ENCODE measurements at regions not wholly inside any gene's neighbourhood (a gene's known extent, or its start where the extent isn't known, plus 50 kb on each side); places are given as distances from the start of the nearest gene placed in this dataset.

- no peak overlapping the region for H3K27ac ChIP-seq
- TF ChIP-seq EP300 (IDR thresholded peaks at IDR 0.05): no peak
- TF ChIP-seq POLR2A (IDR thresholded peaks at IDR 0.05): no peak
- TF ChIP-seq CTCF (IDR thresholded peaks at IDR 0.05): no peak
- H3K27me3 ChIP-seq: no peaks in the 10 kb centered on the region
- no peaks in the 10 kb centered on the region for H3K36me3 ChIP-seq
- DNase-seq: no peak
- no peaks in the 10 kb centered on the region for H3K4me1 ChIP-seq (ENCODE audit: insufficient read depth)
- no peaks in the 10 kb centered on the region for H3K9me3 ChIP-seq
- intact Hi-C loops (cut with DNase I): no loop called here
- H3K4me3 ChIP-seq: no peak overlapping the region
- 77 to 91% (median 83%) methylated on average over 3 of the region's 3 CpGs for WGBS, 3 donors
These were observed 56.3 kb upstream of the ZNF92 start for GRCh38 chr7:65317372-65317771.

GRCh38 chr7:65310761-65311160, 62.9 kb upstream of the ZNF92 start:
- no peak for TF ChIP-seq CTCF (IDR thresholded peaks at IDR 0.05)
- no peak for TF ChIP-seq POLR2A (IDR thresholded peaks at IDR 0.05)
- TF ChIP-seq EP300 (IDR thresholded peaks at IDR 0.05): no peak
- WGBS, 3 donors: 83 to 88% (median 85%) methylated on average over 6 of the region's 6 CpGs
- Histone ChIP-seq H3K9me3 (no peaks in the 10 kb centered on the region), H3K4me1 (ENCODE audit: insufficient read depth) (no peaks in the 10 kb centered on the region), H3K36me3 (no peaks in the 10 kb centered on the region), H3K4me3 (no peak overlapping the region), H3K27me3 (no peaks in the 10 kb centered on the region), H3K27ac (no peak overlapping the region)
- DNase-seq: no peak
- intact Hi-C loops (cut with DNase I): no loop called here

DNA sequence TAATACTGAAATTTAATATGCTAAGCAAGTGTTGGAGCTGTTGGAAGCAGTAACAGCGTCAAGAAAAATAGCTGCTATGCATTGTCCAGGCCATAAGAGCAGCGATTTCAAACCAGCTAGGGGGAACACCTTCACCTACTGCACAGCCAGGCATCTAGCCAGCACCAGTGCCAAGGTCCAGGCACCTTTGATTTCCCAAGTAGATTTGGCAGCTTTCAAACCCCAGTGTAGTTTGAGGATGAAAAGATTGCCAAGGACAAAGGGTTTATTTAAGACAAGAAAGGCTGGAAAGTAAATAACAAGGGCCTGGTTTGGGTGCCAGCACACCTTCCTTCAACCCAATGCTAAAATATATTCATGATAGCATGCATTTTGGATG, 65.4 kb upstream of the ZNF92 start:
- no peaks in the 10 kb centered on the region for H3K4me1 ChIP-seq (ENCODE audit: insufficient read depth)
- H3K4me3 ChIP-seq: no peak overlapping the region
- intact Hi-C loops (cut with DNase I): loop anchor here in 3 of 4 donors (5.0 to 10.0 kb wide), 2 partner anchors 353 to 356 kb away; no protein-coding TSS in a partner anchor
- no peaks in the 10 kb centered on the region for H3K27me3 ChIP-seq
- no peak for TF ChIP-seq EP300 (IDR thresholded peaks at IDR 0.05)
- TF ChIP-seq POLR2A (IDR thresholded peaks at IDR 0.05): no peak
- TF ChIP-seq CTCF (IDR thresholded peaks at IDR 0.05): no peak
- no peaks in the 10 kb centered on the region for H3K9me3 ChIP-seq
- H3K36me3 ChIP-seq: no peaks in the 10 kb centered on the region
- no peak for DNase-seq
- no peak overlapping the region for H3K27ac ChIP-seq
- WGBS, 3 donors: 67 to 81% (median 74%) methylated on average over 2 of the region's 2 CpGs

- Histone ChIP-seq H3K36me3 (no peaks in the 10 kb centered on the region), H3K27ac (no peak overlapping the region), H3K4me3 (no peak overlapping the region), H3K27me3 (no peaks in the 10 kb centered on the region), H3K9me3 (no peaks in the 10 kb centered on the region), H3K4me1 (ENCODE audit: insufficient read depth) (no peaks in the 10 kb centered on the region)
- DNase-seq: peak; percentile 16 to 35 (median 29)
- TF ChIP-seq EP300 (IDR thresholded peaks at IDR 0.05) (no peak), POLR2A (IDR thresholded peaks at IDR 0.05) (no peak), CTCF (IDR thresholded peaks at IDR 0.05) (peak in 2 of 3 donors; percentile 72 to 75)
- intact Hi-C loops (cut with DNase I): loop anchor here in 3 of 4 donors (5.0 to 10.0 kb wide), 2 partner anchors 353 to 355 kb away; no protein-coding TSS in a partner anchor
- WGBS, 3 donors: 44 to 46% (median 44%) methylated on average over 8 of the region's 8 CpGs
These were observed 65.9 kb upstream of the ZNF92 start for GRCh38 chr7:65307651-65308299.

Data from ovary (tissue), 7 donors.